Type B pancreatic cell (in vitro differentiated cells): ENCODE measurements at regions not wholly inside any gene's neighbourhood (a gene's known extent, or its start where the extent isn't known, plus 50 kb on each side); places are given as distances from the start of the nearest gene placed in this dataset.

Source experiments
- DNase-seq: peaks from one replicate; pipeline ENCODE4 v3.0.0; 2021; ENCODE audit warnings: mixed read lengths; ENCODE audit not compliant: unreplicated experiment; ENCODE audit errors: extremely low spot score
- H3K27ac Mint-ChIP-seq: 2 replicates; pipeline ENCODE4 v1.8.0; 2021; ENCODE audit warnings: mild to moderate bottlenecking, mixed read lengths
- H3K27me3 Mint-ChIP-seq: 2 replicates; pipeline ENCODE4 v1.8.0; 2021; ENCODE audit warnings: mixed read lengths
- H3K36me3 Mint-ChIP-seq: 2 replicates; pipeline ENCODE4 v1.8.0; 2021; ENCODE audit warnings: mixed read lengths
- H3K4me1 Mint-ChIP-seq: one replicate; pipeline ENCODE4 v1.8.0; 2021; ENCODE audit warnings: mixed read lengths; ENCODE audit not compliant: unreplicated experiment
- H3K4me3 Mint-ChIP-seq: 2 replicates; pipeline ENCODE4 v1.8.0; 2021; ENCODE audit warnings: mild to moderate bottlenecking, mixed read lengths
- H3K9me3 Mint-ChIP-seq: 2 replicates; pipeline ENCODE4 v1.8.0; 2021; ENCODE audit warnings: mixed read lengths
- TF ChIP-seq, protein P1 (sequence below): fragments of 200-600 bp; sonication (generic); conservative IDR thresholded peaks from 2 replicates; pipeline ENCODE4 v1.5.0; 2021; ENCODE audit warnings: antibody characterized with exemption, mild to moderate bottlenecking

DNA sequence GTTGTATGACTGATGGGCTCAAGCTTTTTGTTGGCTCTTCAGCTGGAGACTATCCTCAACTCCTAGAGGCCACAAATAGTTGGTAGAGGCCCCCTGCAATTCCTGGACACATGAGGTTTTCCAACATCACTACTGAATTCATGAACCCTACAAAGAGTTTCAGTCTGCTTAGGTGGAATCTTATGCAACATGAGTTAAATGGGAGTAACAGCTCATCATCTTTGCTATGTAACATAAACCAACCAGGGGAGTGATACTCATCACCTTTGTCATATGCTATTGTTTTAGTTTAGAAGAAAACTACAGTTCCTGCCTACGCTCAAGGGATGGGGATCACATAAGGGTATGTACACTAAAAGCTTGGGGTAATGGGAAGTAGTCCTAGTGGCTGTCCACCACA lies 729.4 kb downstream of the SORCS1 start:
- H3K4me1 Mint-ChIP-seq, result peaks cover 13% of the 10 kb centered on the region
- DNase-seq, result no peak
- H3K36me3 Mint-ChIP-seq, result no peaks in the 10 kb centered on the region
- no peaks in the 10 kb centered on the region for H3K27me3 Mint-ChIP-seq
- no peaks in the 10 kb centered on the region for H3K9me3 Mint-ChIP-seq
- H3K4me3 Mint-ChIP-seq, result no peak overlapping the region
- no peak overlapping the region for H3K27ac Mint-ChIP-seq
- TF ChIP-seq, protein P1, sequence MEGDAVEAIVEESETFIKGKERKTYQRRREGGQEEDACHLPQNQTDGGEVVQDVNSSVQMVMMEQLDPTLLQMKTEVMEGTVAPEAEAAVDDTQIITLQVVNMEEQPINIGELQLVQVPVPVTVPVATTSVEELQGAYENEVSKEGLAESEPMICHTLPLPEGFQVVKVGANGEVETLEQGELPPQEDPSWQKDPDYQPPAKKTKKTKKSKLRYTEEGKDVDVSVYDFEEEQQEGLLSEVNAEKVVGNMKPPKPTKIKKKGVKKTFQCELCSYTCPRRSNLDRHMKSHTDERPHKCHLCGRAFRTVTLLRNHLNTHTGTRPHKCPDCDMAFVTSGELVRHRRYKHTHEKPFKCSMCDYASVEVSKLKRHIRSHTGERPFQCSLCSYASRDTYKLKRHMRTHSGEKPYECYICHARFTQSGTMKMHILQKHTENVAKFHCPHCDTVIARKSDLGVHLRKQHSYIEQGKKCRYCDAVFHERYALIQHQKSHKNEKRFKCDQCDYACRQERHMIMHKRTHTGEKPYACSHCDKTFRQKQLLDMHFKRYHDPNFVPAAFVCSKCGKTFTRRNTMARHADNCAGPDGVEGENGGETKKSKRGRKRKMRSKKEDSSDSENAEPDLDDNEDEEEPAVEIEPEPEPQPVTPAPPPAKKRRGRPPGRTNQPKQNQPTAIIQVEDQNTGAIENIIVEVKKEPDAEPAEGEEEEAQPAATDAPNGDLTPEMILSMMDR, result no peak

GRCh38 chr10:106424981-106425380 lies 739.5 kb downstream of the SORCS1 start:
- H3K36me3 Mint-ChIP-seq, result no peaks in the 10 kb centered on the region
- DNase-seq, result no peak
- H3K4me3 Mint-ChIP-seq, result no peak overlapping the region
- no peaks in the 10 kb centered on the region for H3K4me1 Mint-ChIP-seq
- no peaks in the 10 kb centered on the region for H3K27me3 Mint-ChIP-seq
- no peak overlapping the region for H3K27ac Mint-ChIP-seq
- no peaks in the 10 kb centered on the region for H3K9me3 Mint-ChIP-seq
- TF ChIP-seq, protein P1, result no peak

- H3K4me3 Mint-ChIP-seq, result no peak overlapping the region
- H3K27ac Mint-ChIP-seq, result no peak overlapping the region
- H3K36me3 Mint-ChIP-seq, result no peaks in the 10 kb centered on the region
- H3K9me3 Mint-ChIP-seq, result no peaks in the 10 kb centered on the region
- TF ChIP-seq, protein P1, result no peak
- DNase-seq, result no peak
- no peaks in the 10 kb centered on the region for H3K27me3 Mint-ChIP-seq
- H3K4me1 Mint-ChIP-seq, result no peaks in the 10 kb centered on the region
Observed at GRCh38 chr10:106424054-106424453, 740.5 kb downstream of the SORCS1 start.

DNA sequence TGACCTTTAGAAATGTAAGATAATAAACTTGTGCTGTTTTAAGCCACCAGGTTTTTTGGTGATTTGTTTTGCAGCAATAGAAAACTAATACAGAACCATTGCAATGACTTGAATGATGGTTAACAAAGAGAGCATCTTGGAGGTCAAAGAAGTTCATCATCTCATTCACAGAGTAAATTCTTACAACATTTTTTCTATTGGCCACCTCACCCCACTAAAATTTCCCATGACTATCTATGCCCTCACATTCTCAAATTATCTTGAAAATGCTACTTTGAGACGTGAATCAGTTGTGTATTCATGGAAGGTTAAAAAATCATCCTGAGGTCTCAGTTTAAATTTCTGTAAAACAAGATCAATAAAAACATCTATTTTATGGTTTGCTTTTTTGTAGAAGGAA lies 754.2 kb downstream of the SORCS1 start:
- no peak overlapping the region for H3K4me3 Mint-ChIP-seq
- no peaks in the 10 kb centered on the region for H3K27me3 Mint-ChIP-seq
- no peak for DNase-seq
- no peak overlapping the region for H3K27ac Mint-ChIP-seq
- H3K36me3 Mint-ChIP-seq, result no peaks in the 10 kb centered on the region
- TF ChIP-seq, protein P1, result no peak
- H3K9me3 Mint-ChIP-seq, result no peaks in the 10 kb centered on the region
- no peaks in the 10 kb centered on the region for H3K4me1 Mint-ChIP-seq

GRCh38 chr10:106405141-106405540 lies 759.4 kb downstream of the SORCS1 start:
- no peak overlapping the region for H3K27ac Mint-ChIP-seq
- DNase-seq, result no peak

More at GRCh38 chr10:106405141-106405540, 759.4 kb downstream of the SORCS1 start:
- Mint-ChIP-seq H3K27me3 (peaks cover 3% of the 10 kb centered on the region), H3K4me1 (no peaks in the 10 kb centered on the region), H3K36me3 (no peaks in the 10 kb centered on the region), H3K4me3 (no peak overlapping the region), H3K9me3 (no peaks in the 10 kb centered on the region)
- TF ChIP-seq, protein P1, result no peak
